ENCODE measurements at regions not wholly inside any gene's neighbourhood (a gene's known extent, or its start where the extent isn't known, plus 50 kb on each side); places are given as distances from the start of the nearest gene placed in this dataset.

GRCh38 chr5:56540266-56540665 lies 275.1 kb upstream of the MAP3K1 start:
- POLR2A ChIA-PET (ENCODE audit: low non-redundant PET): no interaction called here
- no peak for DNase-seq (ENCODE audit: low spot score)
- CTCF ChIA-PET: interaction anchor here (0.5 to 0.6 kb wide), 2 partner anchors 352 to 448 kb away, joined by 3 read pairs; no protein-coding TSS in a partner anchor
- no peak for TF ChIP-seq CTCF (conservative IDR thresholded peaks at IDR 0.05; ENCODE audit: low read depth)
- no peak overlapping the region for H3K27ac ChIP-seq

GRCh38 chr5:56538580-56538979 lies 276.8 kb upstream of the MAP3K1 start:
- no peak overlapping the region for H3K27ac ChIP-seq
- ChIA-PET POLR2A (ENCODE audit: low non-redundant PET) (no interaction called here), CTCF (no interaction called here)
- no peak for DNase-seq (ENCODE audit: low spot score)
- TF ChIP-seq CTCF (conservative IDR thresholded peaks at IDR 0.05; ENCODE audit: low read depth): no peak

- peak; percentile 43 for DNase-seq (ENCODE audit: low spot score)
- POLR2A ChIA-PET (ENCODE audit: low non-redundant PET): no interaction called here
- CTCF ChIA-PET: no interaction called here
- no peak for TF ChIP-seq CTCF (conservative IDR thresholded peaks at IDR 0.05; ENCODE audit: low read depth)
- no peak overlapping the region for H3K27ac ChIP-seq
These were observed 280.0 kb upstream of the MAP3K1 start for GRCh38 chr5:56535347-56535746.

DNA sequence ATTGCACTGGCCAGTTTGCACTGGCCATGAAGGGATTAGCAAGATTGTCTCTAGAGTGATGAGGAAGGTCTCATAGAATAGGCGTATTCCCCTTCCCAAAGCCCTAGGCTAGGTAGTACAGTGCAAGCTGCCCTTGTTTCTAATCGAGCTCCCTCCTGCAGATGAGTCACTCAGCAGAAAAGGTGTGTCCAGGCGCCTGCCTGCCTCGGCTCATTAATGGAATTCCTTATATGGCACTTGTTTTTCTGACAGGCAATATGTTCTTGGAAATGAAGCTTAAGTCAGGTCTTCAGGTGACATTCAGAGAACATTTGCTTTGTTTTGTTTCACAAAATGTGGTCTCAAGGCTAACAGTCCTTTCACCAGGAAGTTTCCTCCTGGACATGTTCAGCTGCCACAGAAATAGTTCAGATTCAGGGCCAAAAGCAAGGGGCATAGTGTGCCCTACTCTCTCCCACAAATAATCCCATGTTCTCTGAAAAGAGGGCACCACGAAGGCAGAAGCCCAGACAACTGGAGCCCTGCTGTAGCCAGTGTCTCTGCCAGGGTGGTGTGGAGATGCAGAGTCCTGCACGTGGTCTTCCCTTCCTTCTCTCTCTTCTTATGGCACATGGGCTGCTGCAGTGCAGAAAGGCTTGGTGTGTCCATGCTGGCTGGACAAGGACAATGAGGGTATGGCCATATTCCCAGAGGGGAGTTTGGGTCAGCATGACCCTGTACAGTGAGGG lies 281.1 kb upstream of the MAP3K1 start:
- ChIA-PET CTCF (interaction anchor here (0.7 kb wide), 1 partner anchor 18 kb away, joined by 3 read pairs; no protein-coding TSS in a partner anchor), POLR2A (ENCODE audit: low non-redundant PET) (no interaction called here)
- no peak for TF ChIP-seq CTCF (conservative IDR thresholded peaks at IDR 0.05; ENCODE audit: low read depth)
- peak overlapping the region; percentile 80 for H3K27ac ChIP-seq
- DNase-seq (ENCODE audit: low spot score): peak; percentile 96

GRCh38 chr5:56532466-56532865 lies 282.9 kb upstream of the MAP3K1 start:
- no peak for DNase-seq (ENCODE audit: low spot score)
- ChIA-PET CTCF (interaction anchor here (0.6 kb wide), 1 partner anchor 117 kb away, joined by 3 read pairs; no protein-coding TSS in a partner anchor), POLR2A (ENCODE audit: low non-redundant PET) (no interaction called here)
- H3K27ac ChIP-seq: no peak overlapping the region
- no peak for TF ChIP-seq CTCF (conservative IDR thresholded peaks at IDR 0.05; ENCODE audit: low read depth)

DNA sequence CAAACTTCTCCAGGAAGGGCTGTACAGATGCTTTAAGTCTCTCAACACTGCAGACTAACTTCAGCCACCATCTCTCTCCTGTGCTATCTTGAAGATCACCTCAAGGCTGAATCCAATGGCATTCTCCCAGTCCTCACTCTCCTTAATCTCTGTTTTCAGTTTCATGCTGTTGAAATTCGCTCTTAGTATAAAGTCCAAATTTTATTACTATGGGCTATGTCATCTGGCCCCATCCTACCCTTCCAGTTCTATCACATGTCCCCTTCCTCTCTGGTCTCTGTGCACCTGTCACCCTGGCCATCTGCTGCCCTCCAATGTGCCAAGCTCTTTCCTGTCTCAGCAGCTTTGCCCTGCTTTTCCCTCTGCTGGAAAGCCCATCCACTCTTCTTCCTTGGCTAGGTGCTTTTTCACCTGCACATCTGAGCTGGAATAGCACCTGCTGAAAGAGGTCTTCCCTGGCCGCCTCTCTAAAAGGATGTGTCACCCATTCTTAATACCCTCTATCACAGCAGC lies 284.7 kb upstream of the MAP3K1 start:
- ChIA-PET POLR2A (ENCODE audit: low non-redundant PET) (no interaction called here), CTCF (interaction anchor here (0.5 kb wide), 1 partner anchor 115 kb away, joined by 4 read pairs; no protein-coding TSS in a partner anchor)
- H3K27ac ChIP-seq: no peak overlapping the region
- DNase-seq (ENCODE audit: low spot score): no peak
- TF ChIP-seq CTCF (conservative IDR thresholded peaks at IDR 0.05; ENCODE audit: low read depth): no peak

Measured in RWPE1 (cell line).